ENCODE measurements at regions not wholly inside any gene's neighbourhood (a gene's known extent, or its start where the extent isn't known, plus 50 kb on each side); places are given as distances from the start of the nearest gene placed in this dataset.

DNA sequence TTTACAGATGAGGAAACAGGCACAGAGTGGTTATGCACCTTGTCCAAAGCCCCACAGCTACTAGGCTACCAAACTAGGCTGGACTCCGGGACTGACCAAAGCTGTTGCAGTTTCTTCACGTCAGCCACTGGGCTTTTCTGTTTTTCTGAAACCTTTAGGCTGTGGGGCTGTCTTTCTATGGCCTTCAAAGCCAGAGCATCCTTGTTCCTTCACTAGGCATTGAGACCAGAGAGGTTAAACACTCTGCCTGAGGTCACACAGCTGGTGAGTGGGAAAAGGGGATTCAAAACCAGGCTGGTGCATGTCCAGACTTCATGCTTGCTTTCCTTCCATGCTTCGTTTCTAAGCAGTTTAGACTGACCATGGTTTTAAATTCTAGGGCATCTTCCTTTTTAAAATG lies 97.5 kb upstream of the KCNG1 start:
- POLR2A ChIA-PET, result no interaction called here
- peaks cover 49% of the 10 kb centered on the region for H3K4me1 ChIP-seq
- WGBS (ENCODE audit: missing lambda C conversion rate), result 85% methylated on average over 3 of the region's 3 CpGs
- no peak for ATAC-seq
- peak overlapping the region; percentile 59; the same call in 2 of the 3 replicates for H3K4me2 ChIP-seq
- FAIRE-seq, result no peak
- TF ChIP-seq ZFP36 (IDR thresholded peaks at IDR 0.05; ENCODE audit: borderline replicate concordance, partially characterized antibody) (peak; percentile 26), MYC (IDR thresholded peaks at IDR 0.05; ENCODE audit: borderline replicate concordance, low read length) (no peak)
- no peak overlapping the region for H3K4me3 ChIP-seq
- DNase-seq (ENCODE audit: low read depth in 1 of 2, low spot score in 1 of 2), result no peak
- H3K9me3 ChIP-seq, result no peaks in the 10 kb centered on the region
- CTCF ChIA-PET, result interaction anchor here (1.8 kb wide), 1 partner anchor 9 kb away, joined by 4 read pairs; no protein-coding TSS in a partner anchor
- peak overlapping the region; percentile 73 to 76; a peak in 4 of 6 replicates for H3K27ac ChIP-seq

DNA sequence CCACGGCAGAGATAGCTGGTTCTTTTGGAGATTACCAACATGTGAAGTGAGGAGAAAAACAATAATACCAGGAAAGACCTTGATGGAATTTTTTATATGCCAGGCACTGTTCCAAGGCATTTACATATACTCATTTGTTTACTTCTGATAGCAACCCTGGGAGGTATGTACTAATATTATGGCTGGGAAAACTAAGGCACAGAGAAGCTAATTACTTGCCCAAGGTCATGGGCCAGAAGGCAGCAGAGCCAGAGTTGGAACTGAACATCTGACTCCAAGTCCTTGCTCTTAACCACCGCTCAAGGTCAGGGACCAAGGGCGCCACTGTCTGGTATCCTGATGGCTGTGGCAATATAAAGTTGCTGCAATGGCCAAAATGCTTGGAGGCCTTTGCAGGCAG lies 97.0 kb upstream of the KCNG1 start:
- ATAC-seq (no peak), FAIRE-seq (no peak), DNase-seq (ENCODE audit: low read depth in 1 of 2, low spot score in 1 of 2) (no peak)
- no peak overlapping the region for H3K4me3 ChIP-seq
- 81% methylated on average over 3 of the region's 3 CpGs for WGBS (ENCODE audit: missing lambda C conversion rate)
- CTCF ChIA-PET, result interaction anchor here (1.8 kb wide), 1 partner anchor 10 kb away, joined by 4 read pairs; no protein-coding TSS in a partner anchor
- no peaks in the 10 kb centered on the region for H3K9me3 ChIP-seq
- peaks cover 49% of the 10 kb centered on the region for H3K4me1 ChIP-seq
- H3K27ac ChIP-seq, result peak overlapping the region; percentile 73 to 76; a peak in 3 of 6 replicates
- POLR2A ChIA-PET, result no interaction called here
- no peak overlapping the region for H3K4me2 ChIP-seq
- TF ChIP-seq, protein P1, sequence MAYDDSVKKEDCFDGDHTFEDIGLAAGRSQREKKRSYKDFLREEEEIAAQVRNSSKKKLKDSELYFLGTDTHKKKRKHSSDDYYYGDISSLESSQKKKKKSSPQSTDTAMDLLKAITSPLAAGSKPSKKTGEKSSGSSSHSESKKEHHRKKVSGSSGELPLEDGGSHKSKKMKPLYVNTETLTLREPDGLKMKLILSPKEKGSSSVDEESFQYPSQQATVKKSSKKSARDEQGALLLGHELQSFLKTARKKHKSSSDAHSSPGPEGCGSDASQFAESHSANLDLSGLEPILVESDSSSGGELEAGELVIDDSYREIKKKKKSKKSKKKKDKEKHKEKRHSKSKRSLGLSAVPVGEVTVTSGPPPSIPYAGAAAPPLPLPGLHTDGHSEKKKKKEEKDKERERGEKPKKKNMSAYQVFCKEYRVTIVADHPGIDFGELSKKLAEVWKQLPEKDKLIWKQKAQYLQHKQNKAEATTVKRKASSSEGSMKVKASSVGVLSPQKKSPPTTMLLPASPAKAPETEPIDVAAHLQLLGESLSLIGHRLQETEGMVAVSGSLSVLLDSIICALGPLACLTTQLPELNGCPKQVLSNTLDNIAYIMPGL (CRISPR knock-in tag; IDR thresholded peaks at IDR 0.05; ENCODE audit: borderline replicate concordance), result no peak

DNA sequence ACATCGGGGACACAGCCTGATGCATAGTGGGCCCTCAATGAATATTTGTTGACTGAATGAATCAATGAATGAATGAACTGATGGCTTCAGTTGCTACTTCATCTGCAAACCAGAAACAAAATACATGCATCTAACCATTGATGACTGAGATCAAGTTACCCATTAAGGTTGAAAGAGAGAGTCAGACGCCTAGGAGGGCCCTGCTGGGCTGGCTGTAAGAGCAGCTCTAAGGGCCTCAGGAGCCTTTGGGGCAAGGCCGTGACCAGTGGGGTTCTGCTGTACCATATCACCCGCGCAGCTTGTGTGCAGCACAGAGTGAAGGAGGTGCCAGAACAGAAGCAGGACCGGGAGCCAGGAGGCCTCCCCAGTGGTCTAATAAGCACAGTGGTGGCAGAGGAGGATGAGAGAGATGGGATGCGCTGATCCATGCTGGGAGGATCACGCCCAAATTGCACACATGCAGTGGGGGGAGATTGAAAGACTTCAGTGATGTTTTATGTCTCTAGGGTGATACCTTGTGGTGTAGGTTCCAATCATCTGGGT lies 96.1 kb upstream of the KCNG1 start:
- no peak for FAIRE-seq
- ChIA-PET CTCF (interaction anchor here (1.0 kb wide), 1 partner anchor 18 kb away, joined by 3 read pairs; no protein-coding TSS in a partner anchor), POLR2A (no interaction called here)
- no peak for TF ChIP-seq NR3C1 (IDR thresholded peaks at IDR 0.05)
- no peak for TF ChIP-seq CBX2 (IDR thresholded peaks at IDR 0.05; ENCODE audit: borderline replicate concordance, low read depth)
- no peak for TF ChIP-seq CHD4 (IDR thresholded peaks at IDR 0.05; ENCODE audit: borderline replicate concordance)
- TF ChIP-seq RNF2 (IDR thresholded peaks at IDR 0.05; ENCODE audit: borderline replicate concordance, low read depth), result no peak
- no peak for TF ChIP-seq ESRRA (IDR thresholded peaks at IDR 0.05; ENCODE audit: borderline replicate concordance, low read length)
- no peak for TF ChIP-seq HEYL (CRISPR knock-in tag; IDR thresholded peaks at IDR 0.05)
- no peak for TF ChIP-seq EP300 (IDR thresholded peaks at IDR 0.05)
- TF ChIP-seq SMC3 (IDR thresholded peaks at IDR 0.05), result no peak
- TF ChIP-seq PHF8 (IDR thresholded peaks at IDR 0.05; ENCODE audit: borderline replicate concordance, low read depth), result no peak
- no peak for TF ChIP-seq EHF (CRISPR knock-in tag; IDR thresholded peaks at IDR 0.05)
- TF ChIP-seq MYC (IDR thresholded peaks at IDR 0.05; ENCODE audit: borderline replicate concordance, low read length), result no peak
- TF ChIP-seq JUNB (IDR thresholded peaks at IDR 0.05), result no peak
- no peak for TF ChIP-seq HDAC2 (IDR thresholded peaks at IDR 0.05)
- TF ChIP-seq RFX5 (IDR thresholded peaks at IDR 0.05), result no peak
- no peak for TF ChIP-seq ZC3H11A (IDR thresholded peaks at IDR 0.05)
- no peak for TF ChIP-seq RARB (CRISPR knock-in tag; IDR thresholded peaks at IDR 0.05)
- 85% methylated on average over 8 of the region's 8 CpGs for WGBS (ENCODE audit: missing lambda C conversion rate)
- H3K9me3 ChIP-seq, result no peaks in the 10 kb centered on the region
- DNase-seq (ENCODE audit: low read depth in 1 of 2, low spot score in 1 of 2), result no peak
- H3K4me2 ChIP-seq, result no peak overlapping the region
- H3K4me1 ChIP-seq, result peaks cover 49% of the 10 kb centered on the region
- H3K4me3 ChIP-seq, result no peak overlapping the region
- H3K27ac ChIP-seq, result peak overlapping the region in 1 of 2 experiments; percentile 73; a peak in 1 of 6 replicates
- ATAC-seq, result no peak

DNA sequence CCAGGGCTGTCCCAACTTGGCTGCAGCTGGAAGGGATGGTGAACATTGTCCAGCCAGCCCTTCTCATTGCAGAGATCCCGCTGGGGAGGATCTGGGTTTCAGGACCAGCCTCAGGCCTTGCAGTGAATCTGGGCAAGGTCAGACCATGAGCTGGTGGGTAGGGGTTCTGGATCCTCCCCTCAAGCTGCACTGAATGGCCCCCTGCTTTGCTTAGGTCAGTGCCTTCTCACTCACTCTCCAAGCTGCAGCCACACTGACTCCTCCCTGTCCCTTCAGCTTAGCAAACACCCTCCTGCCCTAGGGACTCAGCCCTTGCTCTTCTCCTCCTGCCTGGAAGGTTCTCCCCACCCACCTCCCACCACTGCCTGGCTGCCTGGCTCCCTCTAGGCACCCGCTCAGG lies 95.3 kb upstream of the KCNG1 start:
- ChIA-PET CTCF (interaction anchor here (0.9 to 1.0 kb wide), 2 partner anchors 9 to 17 kb away, joined by 3 read pairs; no protein-coding TSS in a partner anchor), POLR2A (no interaction called here)
- Histone ChIP-seq H3K4me2 (no peak overlapping the region), H3K4me1 (peaks cover 48% of the 10 kb centered on the region), H3K4me3 (no peak overlapping the region), H3K9me3 (no peaks in the 10 kb centered on the region), H3K27ac (peak overlapping the region; percentile 56 to 73; a peak in 4 of 6 replicates)
- FAIRE-seq (no peak), DNase-seq (ENCODE audit: low read depth in 1 of 2, low spot score in 1 of 2) (no peak), ATAC-seq (no peak)
- WGBS (ENCODE audit: missing lambda C conversion rate), result 100% methylated on average over 2 of the region's 2 CpGs
- TF ChIP-seq CBX2 (IDR thresholded peaks at IDR 0.05; ENCODE audit: borderline replicate concordance, low read depth) (no peak), HEYL (CRISPR knock-in tag; IDR thresholded peaks at IDR 0.05) (no peak), BHLHE40 (IDR thresholded peaks at IDR 0.05; ENCODE audit: low read depth, low read length) (no peak), POLR2AphosphoS2 (conservative IDR thresholded peaks at IDR 0.05; ENCODE audit: low read length) (no peak), CEBPB (IDR thresholded peaks at IDR 0.05) (no peak), NR3C1 (IDR thresholded peaks at IDR 0.05) (no peak), JUN (IDR thresholded peaks at IDR 0.05) (no peak), RFX5 (IDR thresholded peaks at IDR 0.05) (no peak), RCOR1 (IDR thresholded peaks at IDR 0.05; ENCODE audit: low read depth, low read length) (no peak), RNF2 (IDR thresholded peaks at IDR 0.05; ENCODE audit: borderline replicate concordance, low read depth) (no peak)
- TF ChIP-seq, protein P2, sequence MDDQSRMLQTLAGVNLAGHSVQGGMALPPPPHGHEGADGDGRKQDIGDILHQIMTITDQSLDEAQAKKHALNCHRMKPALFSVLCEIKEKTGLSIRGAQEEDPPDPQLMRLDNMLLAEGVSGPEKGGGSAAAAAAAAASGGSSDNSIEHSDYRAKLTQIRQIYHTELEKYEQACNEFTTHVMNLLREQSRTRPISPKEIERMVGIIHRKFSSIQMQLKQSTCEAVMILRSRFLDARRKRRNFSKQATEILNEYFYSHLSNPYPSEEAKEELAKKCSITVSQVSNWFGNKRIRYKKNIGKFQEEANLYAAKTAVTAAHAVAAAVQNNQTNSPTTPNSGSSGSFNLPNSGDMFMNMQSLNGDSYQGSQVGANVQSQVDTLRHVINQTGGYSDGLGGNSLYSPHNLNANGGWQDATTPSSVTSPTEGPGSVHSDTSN (IDR thresholded peaks at IDR 0.05), result no peak
- TF ChIP-seq, protein P1 (CRISPR knock-in tag; IDR thresholded peaks at IDR 0.05; ENCODE audit: borderline replicate concordance), result no peak
- TF ChIP-seq, protein P3, sequence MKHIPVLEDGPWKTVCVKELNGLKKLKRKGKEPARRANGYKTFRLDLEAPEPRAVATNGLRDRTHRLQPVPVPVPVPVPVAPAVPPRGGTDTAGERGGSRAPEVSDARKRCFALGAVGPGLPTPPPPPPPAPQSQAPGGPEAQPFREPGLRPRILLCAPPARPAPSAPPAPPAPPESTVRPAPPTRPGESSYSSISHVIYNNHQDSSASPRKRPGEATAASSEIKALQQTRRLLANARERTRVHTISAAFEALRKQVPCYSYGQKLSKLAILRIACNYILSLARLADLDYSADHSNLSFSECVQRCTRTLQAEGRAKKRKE (CRISPR knock-in tag; IDR thresholded peaks at IDR 0.05; ENCODE audit: low read depth), result no peak
